Coronary artery (tissue), 2 donors: ENCODE measurements at regions not wholly inside any gene's neighbourhood (a gene's known extent, or its start where the extent isn't known, plus 50 kb on each side); places are given as distances from the start of the nearest gene placed in this dataset.

ENCODE experiments used
- DNase-seq: peaks from one replicate; pipeline ENCODE4 v3.0.0-alpha.2; 2017; ENCODE audit warnings: low spot score
- H3K27ac ChIP-seq, 2 donors: fragments of 200-600 bp; sonication (generic); one replicate each; pipeline ENCODE4 v1.5.1; 2016 to 2019
- H3K4me3 ChIP-seq: fragments of 200-600 bp; sonication (generic); 2 replicates; pipeline ENCODE4 v1.5.1; 2016; ENCODE audit warnings: mild to moderate bottlenecking, moderate library complexity
- CTCF ChIP-seq: fragments of 200-600 bp; sonication (generic); IDR thresholded peaks from one replicate; pipeline ENCODE4 v1.5.1; 2019; ENCODE audit warnings: antibody characterized with exemption

DNA sequence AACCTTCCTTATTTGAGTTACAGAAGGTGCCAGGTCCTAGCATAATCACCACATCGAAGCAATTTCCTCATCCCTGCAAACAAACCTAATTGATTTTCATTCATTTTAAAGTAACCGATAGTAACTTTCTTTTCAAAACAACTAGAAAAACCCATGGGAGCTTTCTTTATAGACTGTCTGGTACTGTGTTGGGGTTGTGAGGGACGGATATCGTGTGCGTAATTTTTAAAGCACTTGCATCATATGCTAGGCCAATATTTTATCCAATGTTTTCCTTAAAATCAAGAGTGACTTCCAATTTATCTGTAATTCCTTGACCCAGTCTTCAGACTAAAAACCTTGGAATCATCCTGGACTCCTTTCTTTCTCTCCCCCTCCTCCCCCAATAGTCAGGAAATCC lies 271.5 kb upstream of the SESN3 start:
- Histone ChIP-seq H3K27ac (no peak overlapping the region), H3K4me3 (no peak overlapping the region)
- DNase-seq: no peak
- TF ChIP-seq CTCF: no peak

DNA sequence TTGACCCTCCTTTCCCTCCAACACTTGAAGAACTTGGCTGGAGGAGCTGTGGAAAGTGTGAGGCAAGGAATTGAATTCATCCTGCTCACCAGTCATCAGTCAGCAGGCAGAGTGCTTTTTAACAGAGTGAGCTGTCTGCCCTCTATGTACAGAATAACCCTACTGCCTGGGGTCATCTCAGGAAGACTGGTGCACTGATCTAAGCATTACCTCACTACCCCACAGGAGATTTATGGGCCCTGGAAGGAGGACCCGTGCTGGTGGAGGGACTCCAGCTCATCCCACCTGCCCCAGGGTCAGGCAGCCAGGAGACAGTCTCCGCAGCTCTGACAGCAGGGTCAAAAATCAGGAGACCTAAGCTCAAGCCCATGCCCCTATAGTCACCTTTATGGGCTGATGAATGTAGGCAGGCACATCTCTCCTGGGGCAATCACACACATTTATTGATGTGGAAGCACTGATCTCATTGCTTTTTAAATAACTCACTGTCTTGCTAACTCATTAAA lies 270.8 kb upstream of the SESN3 start:
- Histone ChIP-seq H3K27ac (no peak overlapping the region), H3K4me3 (no peak overlapping the region)
- TF ChIP-seq CTCF: no peak
- no peak for DNase-seq

- no peak for DNase-seq
- Histone ChIP-seq H3K27ac (no peak overlapping the region), H3K4me3 (no peak overlapping the region)
- no peak for TF ChIP-seq CTCF
Observed at GRCh38 chr11:95500466-95500865, 269.5 kb upstream of the SESN3 start.

- no peak overlapping the region for H3K27ac ChIP-seq
- TF ChIP-seq CTCF: no peak
- DNase-seq: no peak
- H3K4me3 ChIP-seq: no peak overlapping the region
Observed at GRCh38 chr11:95499516-95500135, 268.6 kb upstream of the SESN3 start.

- Histone ChIP-seq H3K27ac (no peak overlapping the region), H3K4me3 (no peak overlapping the region)
- TF ChIP-seq CTCF: no peak
- DNase-seq: no peak
Observed at GRCh38 chr11:95498722-95499425, 267.9 kb upstream of the SESN3 start.

- Histone ChIP-seq H3K4me3 (no peak overlapping the region), H3K27ac (no peak overlapping the region)
- no peak for TF ChIP-seq CTCF
- no peak for DNase-seq
Observed at GRCh38 chr11:95496901-95497300, 265.9 kb upstream of the SESN3 start.

DNA sequence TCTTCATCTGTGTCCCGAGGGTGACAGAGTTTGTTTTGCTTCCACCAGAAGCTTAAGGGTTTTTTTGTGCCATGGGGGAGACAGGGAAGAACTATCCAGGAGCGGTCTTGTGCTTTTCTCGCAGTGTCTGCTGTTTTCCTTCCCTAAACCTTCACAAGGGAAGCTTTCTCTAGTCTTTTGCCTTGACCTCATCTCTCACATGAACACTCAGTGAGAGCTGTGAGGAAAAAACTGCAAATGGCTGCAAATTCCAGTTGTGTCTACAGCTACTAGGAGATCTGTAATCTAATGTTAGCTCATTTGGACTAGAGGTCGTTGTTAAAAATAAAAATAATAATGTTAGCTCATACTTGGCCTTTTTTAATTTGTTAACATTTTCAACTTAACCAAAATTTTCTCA lies 264.7 kb upstream of the SESN3 start:
- Histone ChIP-seq H3K4me3 (no peak overlapping the region), H3K27ac (no peak overlapping the region)
- DNase-seq: no peak
- no peak for TF ChIP-seq CTCF
